ENCODE measurements at regions not wholly inside any gene's neighbourhood (a gene's known extent, or its start where the extent isn't known, plus 50 kb on each side); places are given as distances from the start of the nearest gene placed in this dataset.

DNA sequence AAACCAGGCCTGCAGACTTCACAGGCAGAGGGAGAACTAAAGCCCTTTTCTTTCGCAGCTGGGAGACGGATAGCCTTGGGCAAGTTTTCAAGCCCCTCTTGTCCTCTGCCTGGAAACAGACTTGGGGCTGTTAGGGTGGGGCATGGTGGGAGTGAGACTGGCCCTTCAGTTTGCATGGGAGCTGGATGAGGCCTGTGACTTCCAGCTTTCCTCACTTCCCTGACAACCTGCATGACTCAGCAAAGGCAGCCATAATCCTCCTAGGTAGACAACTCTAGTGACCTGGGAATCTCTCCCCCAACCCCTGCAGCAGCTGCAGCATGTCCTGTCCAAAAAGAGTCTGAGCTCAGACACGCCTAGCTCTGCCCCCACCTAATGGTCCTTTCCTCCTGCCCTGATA lies 93.0 kb downstream of the POSTN start:
- TF ChIP-seq, protein P1, sequence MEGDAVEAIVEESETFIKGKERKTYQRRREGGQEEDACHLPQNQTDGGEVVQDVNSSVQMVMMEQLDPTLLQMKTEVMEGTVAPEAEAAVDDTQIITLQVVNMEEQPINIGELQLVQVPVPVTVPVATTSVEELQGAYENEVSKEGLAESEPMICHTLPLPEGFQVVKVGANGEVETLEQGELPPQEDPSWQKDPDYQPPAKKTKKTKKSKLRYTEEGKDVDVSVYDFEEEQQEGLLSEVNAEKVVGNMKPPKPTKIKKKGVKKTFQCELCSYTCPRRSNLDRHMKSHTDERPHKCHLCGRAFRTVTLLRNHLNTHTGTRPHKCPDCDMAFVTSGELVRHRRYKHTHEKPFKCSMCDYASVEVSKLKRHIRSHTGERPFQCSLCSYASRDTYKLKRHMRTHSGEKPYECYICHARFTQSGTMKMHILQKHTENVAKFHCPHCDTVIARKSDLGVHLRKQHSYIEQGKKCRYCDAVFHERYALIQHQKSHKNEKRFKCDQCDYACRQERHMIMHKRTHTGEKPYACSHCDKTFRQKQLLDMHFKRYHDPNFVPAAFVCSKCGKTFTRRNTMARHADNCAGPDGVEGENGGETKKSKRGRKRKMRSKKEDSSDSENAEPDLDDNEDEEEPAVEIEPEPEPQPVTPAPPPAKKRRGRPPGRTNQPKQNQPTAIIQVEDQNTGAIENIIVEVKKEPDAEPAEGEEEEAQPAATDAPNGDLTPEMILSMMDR (IDR thresholded peaks at IDR 0.05; ENCODE audit: low read depth, low read length, poor library complexity, severe bottlenecking) = no peak
- TF ChIP-seq EZH2phosphoT487 (IDR thresholded peaks at IDR 0.05; ENCODE audit: borderline replicate concordance, low read length) = no peak

Data from DOHH2 (cell line).